Gastrocnemius medialis (tissue), 4 donors: ENCODE measurements at regions not wholly inside any gene's neighbourhood (a gene's known extent, or its start where the extent isn't known, plus 50 kb on each side); places are given as distances from the start of the nearest gene placed in this dataset.

Experiments
- CTCF ChIP-seq, 5 experiments: fragments of 450-650 bp in 3 of 5; fragments of 200-600 bp in 2 of 5; sonication (generic) in 2 of 5; IDR thresholded peaks in 4 of 5; conservative IDR thresholded peaks in 1 of 5; 1 replicate in 4 of 5; 2 replicates in 1 of 5; pipeline ENCODE4 v1.5.1; 2016 to 2019; ENCODE audit warnings: antibody characterized with exemption in 5 of 5, mild to moderate bottlenecking in 3 of 5, moderate library complexity in 3 of 5
- POLR2A ChIP-seq, 2 donors: fragments of 450-650 bp; IDR thresholded peaks; one replicate each; pipeline ENCODE4 v1.6.1; 2017; ENCODE audit warnings: antibody characterized with exemption in 2 of 2, mild to moderate bottlenecking in 2 of 2, moderate library complexity in 2 of 2

GRCh38 chr15:94536549-94536948 is 305.2 kb downstream of the MCTP2 start:
- no peak for TF ChIP-seq CTCF (IDR thresholded peaks at IDR 0.05 in 4 of 5, conservative IDR thresholded peaks at IDR 0.05 in 1 of 5)
- no peak for TF ChIP-seq POLR2A (IDR thresholded peaks at IDR 0.05)
